ENCODE measurements at regions not wholly inside any gene's neighbourhood (a gene's known extent, or its start where the extent isn't known, plus 50 kb on each side); places are given as distances from the start of the nearest gene placed in this dataset.

GRCh38 chr17:73758245-73758644, 114.0 kb upstream of the SDK2 start:
- no peak for DNase-seq (ENCODE audit: low read depth)
- no peak for TF ChIP-seq CTCF (IDR thresholded peaks at IDR 0.05; ENCODE audit: insufficient read depth, low read depth, low read length, missing control alignments)
- no peak overlapping the region for H3K4me3 ChIP-seq (ENCODE audit: low read depth, low read length)

- TF ChIP-seq CTCF (IDR thresholded peaks at IDR 0.05; ENCODE audit: insufficient read depth, low read depth, low read length, missing control alignments): no peak
- no peak overlapping the region for H3K4me3 ChIP-seq (ENCODE audit: low read depth, low read length)
- DNase-seq (ENCODE audit: low read depth): no peak
Observed at GRCh38 chr17:73759324-73759723, 115.1 kb upstream of the SDK2 start.

- no peak for TF ChIP-seq CTCF (IDR thresholded peaks at IDR 0.05; ENCODE audit: insufficient read depth, low read depth, low read length, missing control alignments)
- no peak for DNase-seq (ENCODE audit: low read depth)
- H3K4me3 ChIP-seq (ENCODE audit: low read depth, low read length): no peak overlapping the region
Observed at GRCh38 chr17:73759734-73760438, 115.6 kb upstream of the SDK2 start.

- H3K4me3 ChIP-seq (ENCODE audit: low read depth, low read length): no peak overlapping the region
- no peak for TF ChIP-seq CTCF (IDR thresholded peaks at IDR 0.05; ENCODE audit: insufficient read depth, low read depth, low read length, missing control alignments)
- DNase-seq (ENCODE audit: low read depth): no peak
Observed at GRCh38 chr17:73760439-73760758, 116.2 kb upstream of the SDK2 start.

GRCh38 chr17:73765824-73766563, 121.7 kb upstream of the SDK2 start:
- no peak for TF ChIP-seq CTCF (IDR thresholded peaks at IDR 0.05; ENCODE audit: insufficient read depth, low read depth, low read length, missing control alignments)
- DNase-seq (ENCODE audit: low read depth): no peak
- H3K4me3 ChIP-seq (ENCODE audit: low read depth, low read length): no peak overlapping the region

GRCh38 chr17:73767696-73768095, 123.5 kb upstream of the SDK2 start:
- no peak for DNase-seq (ENCODE audit: low read depth)
- TF ChIP-seq CTCF (IDR thresholded peaks at IDR 0.05; ENCODE audit: insufficient read depth, low read depth, low read length, missing control alignments): no peak
- H3K4me3 ChIP-seq (ENCODE audit: low read depth, low read length): no peak overlapping the region

Measured in GM12865 (cell line).